Activated CD4-positive, alpha-beta T cell treated with anti-CD3 and anti-CD28 coated beads for 4 hours (primary cell): ENCODE measurements at regions not wholly inside any gene's neighbourhood (a gene's known extent, or its start where the extent isn't known, plus 50 kb on each side); places are given as distances from the start of the nearest gene placed in this dataset.

ENCODE experiments used
- DNase-seq, 2 donors: peaks; one replicate each; pipeline ENCODE4 v3.0.0-alpha.2; 2020

- DNase-seq: no peak
These were observed 121.4 kb downstream of the TBXT start for GRCh38 chr6:166046226-166046625.

DNA sequence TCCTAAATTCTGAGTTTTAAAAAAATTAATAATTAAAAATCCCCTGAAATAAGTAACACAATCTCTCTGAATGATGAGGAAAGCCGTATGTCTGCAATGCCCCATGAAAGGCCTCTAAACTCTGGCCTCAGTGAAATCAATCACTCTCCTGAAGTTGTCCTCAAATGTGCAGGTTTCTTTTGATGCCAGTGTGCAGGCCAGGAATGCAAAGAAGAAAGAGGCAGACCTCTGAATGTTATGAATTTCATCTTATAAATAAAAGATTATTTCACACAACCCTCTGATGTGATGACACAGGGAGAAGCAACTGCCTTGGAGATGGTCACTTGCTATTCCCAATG, 121.8 kb downstream of the TBXT start:
- DNase-seq: no peak

- no peak for DNase-seq
These were observed 122.3 kb downstream of the TBXT start for GRCh38 chr6:166045173-166045859.

GRCh38 chr6:166041277-166041676, 126.4 kb downstream of the TBXT start:
- DNase-seq: no peak

DNA sequence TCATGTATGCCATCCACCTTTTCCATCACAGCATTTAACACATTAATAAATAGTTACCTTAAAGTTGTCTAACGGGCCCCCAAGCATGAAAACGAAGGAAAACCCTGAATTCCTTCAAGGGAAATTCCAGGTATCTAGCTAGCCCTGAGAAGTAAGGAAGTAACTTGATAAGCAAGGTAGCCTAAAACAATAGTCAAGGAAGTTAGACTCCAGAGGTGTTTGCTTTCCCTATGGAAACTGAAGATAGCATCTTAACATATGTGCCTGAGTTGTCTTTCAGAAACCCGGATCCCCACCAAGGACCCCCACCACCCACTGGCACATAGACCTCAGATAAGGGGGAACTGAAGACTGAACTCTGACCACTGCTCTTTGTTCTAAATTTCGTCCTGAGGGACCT, 127.4 kb downstream of the TBXT start:
- DNase-seq: no peak

DNA sequence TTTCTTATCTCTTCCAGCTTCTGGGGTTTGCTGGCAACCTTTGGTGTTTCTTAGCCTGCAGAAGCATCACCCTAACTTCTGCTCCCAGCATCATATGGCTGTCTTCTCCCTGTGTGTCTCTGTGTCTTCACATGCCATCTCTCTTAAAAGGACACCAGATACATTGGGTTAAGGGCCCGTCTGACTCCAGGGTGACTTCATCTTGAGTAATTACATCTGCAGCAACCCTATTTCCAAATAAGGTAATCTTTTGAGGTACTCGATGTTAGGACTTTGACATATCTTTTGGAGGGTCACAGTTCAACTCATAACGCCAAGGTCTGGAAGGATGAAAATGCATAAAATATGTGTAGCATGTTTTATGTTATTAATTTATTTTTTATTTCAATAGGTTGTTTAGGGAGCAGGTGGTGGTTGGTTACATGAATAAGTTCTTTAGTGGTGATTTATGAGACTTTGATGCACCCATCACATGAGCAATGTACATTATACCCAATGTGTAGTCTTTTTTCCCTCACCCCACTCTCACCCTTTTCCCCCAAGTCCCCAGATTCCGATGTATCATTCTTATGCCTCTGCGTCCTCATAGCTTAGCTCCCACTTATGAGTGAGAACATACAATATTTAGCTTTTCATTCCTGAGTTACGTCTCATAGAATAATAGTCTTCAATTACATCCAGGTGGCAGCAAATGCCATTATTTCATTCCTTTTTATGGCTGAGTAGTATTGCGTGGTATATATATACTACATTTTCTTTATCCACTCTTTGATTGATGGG, 131.1 kb downstream of the TBXT start:
- DNase-seq: no peak

GRCh38 chr6:166032366-166033200, 135.1 kb downstream of the TBXT start:
- DNase-seq: no peak

DNA sequence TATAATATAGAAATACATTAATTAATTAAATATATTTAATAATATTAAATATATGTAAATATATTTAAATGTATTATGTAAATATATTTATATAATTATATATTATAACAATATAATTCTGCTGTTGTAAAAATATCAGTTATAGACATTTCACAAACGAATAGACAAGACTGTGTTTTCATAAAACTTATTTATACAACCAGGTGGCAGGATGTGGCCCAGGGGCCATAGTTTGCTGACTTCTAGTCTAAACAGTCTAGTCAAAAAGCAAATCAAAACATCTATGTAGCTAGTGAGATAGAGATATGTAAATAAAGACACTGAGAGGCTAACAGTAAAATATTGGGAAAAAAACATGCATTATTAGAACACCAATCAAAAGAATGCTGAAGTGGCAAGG, 136.4 kb downstream of the TBXT start:
- DNase-seq: no peak

DNA sequence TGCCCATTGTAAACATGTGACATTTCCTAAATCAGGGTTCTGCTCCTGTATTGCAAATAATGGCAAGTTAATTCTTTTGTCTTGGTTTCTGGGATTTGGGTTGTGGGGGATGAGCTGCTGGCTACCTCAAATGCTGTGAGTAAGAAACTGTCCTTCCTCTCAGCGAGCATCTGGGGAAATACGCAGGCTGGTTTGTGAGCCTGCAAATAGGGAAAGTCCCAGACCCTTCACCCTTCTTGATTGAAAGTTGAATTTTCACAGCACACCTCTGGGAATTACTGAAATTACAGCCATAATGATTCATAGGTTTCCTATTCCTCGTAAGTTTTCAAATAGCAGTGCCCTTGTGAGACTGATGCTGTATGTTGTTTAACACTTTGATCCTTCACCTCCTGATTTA, 138.1 kb downstream of the TBXT start:
- DNase-seq: no peak

DNA sequence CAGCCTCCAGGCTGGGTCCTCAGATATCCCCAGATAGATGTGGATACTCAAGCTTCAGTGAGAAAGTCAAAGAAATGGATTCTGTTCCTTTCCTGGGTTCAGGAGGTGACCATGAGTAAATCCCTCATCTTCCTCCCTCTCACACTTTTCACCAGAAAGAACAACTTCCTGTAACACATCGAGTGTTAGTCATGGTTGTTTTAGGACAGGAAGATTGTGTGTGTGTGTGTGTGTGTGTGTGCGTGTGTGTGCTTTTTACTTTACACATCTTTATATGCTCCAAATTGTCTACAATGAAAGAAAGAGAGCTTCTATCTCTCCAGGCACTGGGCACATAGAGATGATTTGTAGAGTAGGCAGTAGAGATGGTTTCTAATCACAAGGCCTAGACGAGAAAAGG, 139.9 kb downstream of the TBXT start:
- no peak for DNase-seq

DNA sequence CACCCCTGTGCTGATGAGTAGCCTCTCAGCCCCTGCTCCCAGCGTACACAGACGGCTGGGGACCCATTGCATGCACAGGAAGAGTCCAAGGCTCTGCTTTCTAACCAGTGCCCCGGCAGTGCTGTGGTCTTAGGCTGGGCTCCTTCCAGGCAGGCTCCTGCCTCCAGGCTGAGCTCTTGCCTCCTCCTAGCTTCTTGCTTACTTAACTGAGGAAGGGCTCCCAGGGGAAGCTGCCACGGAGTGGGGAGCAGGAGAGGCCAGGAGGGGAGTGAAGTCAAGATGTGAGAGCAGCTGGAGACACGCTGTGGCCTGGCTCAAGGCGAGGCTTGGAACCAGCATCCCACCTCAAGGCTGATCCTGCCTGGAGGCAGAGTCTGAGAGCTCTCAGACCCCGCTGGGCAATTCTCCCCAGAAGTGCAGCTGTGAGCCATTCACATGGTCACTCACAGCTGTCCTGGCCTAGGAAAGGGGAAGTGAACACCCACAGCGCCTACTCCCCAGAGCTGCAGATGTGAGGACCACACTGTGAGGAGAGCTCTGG, 141.0 kb downstream of the TBXT start:
- DNase-seq: no peak

GRCh38 chr6:166025149-166025898, 142.3 kb downstream of the TBXT start:
- no peak for DNase-seq

DNA sequence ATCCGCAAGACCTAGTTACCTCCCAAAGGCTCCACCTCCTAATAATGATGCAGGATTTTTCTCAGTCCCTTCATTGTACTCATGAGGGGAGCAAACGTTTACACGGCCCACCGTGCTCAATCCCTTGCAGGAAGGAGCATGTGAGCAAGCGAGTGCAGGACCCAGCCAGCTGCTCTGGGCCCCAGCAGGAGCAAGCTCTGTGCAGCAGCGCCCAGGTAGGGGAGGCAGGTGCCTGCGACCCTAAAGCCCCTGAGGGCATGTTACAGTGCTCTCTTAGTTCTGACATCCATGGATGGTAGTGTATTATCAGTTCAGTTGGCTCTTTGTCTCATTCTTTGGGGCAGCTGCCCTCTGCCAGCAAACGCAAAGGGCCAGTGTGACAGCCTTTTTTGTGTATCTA, 143.4 kb downstream of the TBXT start:
- DNase-seq: no peak

- DNase-seq: no peak
These were observed 144.2 kb downstream of the TBXT start for GRCh38 chr6:166023273-166023989.

GRCh38 chr6:166021429-166021828, 146.2 kb downstream of the TBXT start:
- no peak for DNase-seq

GRCh38 chr6:166019214-166019613, 148.4 kb downstream of the TBXT start:
- no peak for DNase-seq

DNA sequence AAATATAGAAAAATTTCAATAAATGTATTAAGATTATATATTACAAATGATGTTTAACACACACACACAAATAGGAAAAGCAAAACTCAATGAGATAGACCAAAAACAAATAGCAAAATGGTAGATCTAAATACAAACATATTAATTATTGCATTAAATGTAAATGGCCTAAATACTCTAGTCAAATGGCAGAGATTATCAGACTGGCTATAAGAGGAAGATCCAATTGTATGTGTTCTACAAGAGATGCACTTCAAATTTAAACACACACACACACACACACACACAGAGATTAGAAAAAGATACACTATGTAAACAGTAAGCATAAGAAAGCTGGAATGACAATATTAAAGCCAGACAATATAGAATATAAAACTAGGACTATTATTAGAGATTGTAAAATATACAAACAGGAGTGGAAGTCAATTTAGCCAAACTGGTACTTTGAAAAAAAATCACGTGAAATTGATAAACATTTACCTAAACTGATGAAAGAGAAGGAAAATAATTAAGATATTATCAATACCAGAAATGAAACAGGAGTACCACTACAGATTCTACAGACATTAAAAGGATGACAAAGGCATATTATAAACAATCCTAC, 150.5 kb downstream of the TBXT start:
- DNase-seq: no peak

DNA sequence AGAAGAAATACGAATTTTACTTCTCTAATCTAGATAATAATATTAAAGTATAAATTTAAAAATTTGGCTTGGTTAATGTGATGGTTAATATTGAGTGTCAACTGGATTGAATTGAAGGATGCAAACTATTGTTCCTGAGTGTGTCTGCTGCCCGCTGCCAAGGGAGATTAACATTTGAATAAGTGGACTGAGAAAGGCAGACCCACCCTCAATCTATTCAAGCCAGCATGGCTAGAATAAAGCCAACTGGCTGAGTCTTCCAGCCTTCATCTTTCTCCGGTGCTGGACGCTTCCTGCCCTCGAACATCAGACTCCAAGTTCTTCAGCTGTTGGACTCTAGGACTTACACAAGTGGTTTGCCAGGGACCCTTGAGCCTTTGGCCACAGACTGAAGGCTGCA, 152.7 kb downstream of the TBXT start:
- DNase-seq: no peak

GRCh38 chr6:166010136-166010960, 157.3 kb downstream of the TBXT start:
- no peak for DNase-seq

- no peak for DNase-seq
These were observed 158.1 kb downstream of the TBXT start for GRCh38 chr6:166009385-166010031.
